ENCODE measurements at regions not wholly inside any gene's neighbourhood (a gene's known extent, or its start where the extent isn't known, plus 50 kb on each side); places are given as distances from the start of the nearest gene placed in this dataset.

DNA sequence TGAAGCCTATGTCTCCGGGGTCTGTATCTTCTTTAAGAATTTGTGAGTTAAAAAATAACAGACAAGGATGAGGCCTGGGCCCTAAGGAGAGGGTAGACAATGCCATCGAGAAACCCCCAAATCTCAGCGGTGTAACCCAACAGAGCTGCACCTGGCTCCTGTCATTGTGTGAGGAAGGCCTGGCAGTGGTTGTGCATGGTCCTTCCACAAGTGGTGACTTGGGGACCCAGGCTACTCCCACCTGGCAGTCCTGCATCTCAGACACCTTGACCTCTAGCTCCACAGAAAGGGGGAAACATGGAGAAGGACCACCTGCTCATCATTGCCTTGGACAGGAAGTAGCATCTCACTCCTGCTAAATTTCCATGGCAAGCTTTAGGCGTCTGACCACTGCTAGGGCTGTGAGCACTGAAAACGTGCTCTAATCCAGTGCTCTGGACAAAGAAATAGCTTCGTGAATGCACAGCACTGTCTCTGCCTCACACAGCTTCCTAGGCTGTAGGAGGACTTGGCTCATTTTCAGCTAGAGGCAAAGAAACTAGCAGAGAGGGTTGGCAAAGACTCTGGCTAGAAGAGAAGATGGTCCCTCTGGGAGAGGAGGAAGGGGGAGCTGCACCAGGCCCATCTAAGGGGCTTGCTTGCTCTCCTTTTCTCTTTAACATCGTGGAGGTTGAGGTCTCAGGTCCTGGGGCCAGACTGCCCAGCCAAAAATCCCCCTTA, 273.9 kb upstream of the ZMIZ1 start:
- Histone ChIP-seq H3K4me3 (no peak overlapping the region), H3K4me1 (no peaks in the 10 kb centered on the region), H3K36me3 (no peaks in the 10 kb centered on the region), H3K27ac (replicated peaks) (no peak overlapping the region), H3K27me3 (ENCODE audit: low read depth) (no peaks in the 10 kb centered on the region), H3K9me3 (replicated peaks) (peaks cover 9% of the 10 kb centered on the region)
- no peak for DNase-seq
- intact Hi-C loops (cut with micrococcal nuclease): no loop called here
- TF ChIP-seq, protein P1, sequence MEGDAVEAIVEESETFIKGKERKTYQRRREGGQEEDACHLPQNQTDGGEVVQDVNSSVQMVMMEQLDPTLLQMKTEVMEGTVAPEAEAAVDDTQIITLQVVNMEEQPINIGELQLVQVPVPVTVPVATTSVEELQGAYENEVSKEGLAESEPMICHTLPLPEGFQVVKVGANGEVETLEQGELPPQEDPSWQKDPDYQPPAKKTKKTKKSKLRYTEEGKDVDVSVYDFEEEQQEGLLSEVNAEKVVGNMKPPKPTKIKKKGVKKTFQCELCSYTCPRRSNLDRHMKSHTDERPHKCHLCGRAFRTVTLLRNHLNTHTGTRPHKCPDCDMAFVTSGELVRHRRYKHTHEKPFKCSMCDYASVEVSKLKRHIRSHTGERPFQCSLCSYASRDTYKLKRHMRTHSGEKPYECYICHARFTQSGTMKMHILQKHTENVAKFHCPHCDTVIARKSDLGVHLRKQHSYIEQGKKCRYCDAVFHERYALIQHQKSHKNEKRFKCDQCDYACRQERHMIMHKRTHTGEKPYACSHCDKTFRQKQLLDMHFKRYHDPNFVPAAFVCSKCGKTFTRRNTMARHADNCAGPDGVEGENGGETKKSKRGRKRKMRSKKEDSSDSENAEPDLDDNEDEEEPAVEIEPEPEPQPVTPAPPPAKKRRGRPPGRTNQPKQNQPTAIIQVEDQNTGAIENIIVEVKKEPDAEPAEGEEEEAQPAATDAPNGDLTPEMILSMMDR (IDR thresholded peaks at IDR 0.05; ENCODE audit: borderline replicate concordance): no peak

DNA sequence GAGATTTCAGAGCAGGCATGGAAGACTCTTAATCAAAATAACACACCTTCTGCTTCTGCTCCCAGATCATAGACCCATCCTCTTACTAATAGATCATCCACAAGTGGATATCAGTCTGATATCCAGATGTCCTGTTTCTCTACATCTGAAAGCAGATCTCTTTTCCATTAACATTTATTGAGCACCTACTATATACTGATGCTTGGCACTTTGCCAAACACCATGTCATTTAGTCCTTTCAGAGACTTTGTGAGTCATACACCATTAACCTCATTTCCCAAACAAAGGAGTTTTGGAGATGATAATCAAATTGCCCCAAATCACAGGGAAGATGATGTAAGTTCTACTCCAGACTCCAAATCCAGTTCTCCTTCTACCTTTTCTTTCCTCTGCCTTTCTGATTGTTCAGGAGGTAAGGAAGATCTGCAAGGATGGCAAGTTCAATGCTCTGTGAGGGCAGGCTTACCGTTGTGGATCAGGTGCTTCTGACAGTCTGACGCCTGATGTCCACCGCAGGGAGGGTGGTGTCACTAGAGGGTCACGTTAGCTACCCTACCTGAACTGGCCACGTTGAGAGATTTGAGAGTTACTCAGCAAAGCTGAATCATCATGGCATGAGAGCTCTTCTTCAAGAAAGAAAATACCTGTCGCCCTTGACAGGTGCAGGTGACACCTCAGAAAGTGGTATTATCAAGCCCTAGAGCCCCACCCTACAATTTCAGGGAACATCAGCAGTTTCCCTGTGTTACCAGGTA, 269.6 kb upstream of the ZMIZ1 start:
- intact Hi-C loops (cut with micrococcal nuclease): no loop called here
- Histone ChIP-seq H3K4me1 (peaks cover 28% of the 10 kb centered on the region), H3K27me3 (ENCODE audit: low read depth) (no peaks in the 10 kb centered on the region), H3K27ac (replicated peaks) (no peak overlapping the region), H3K9me3 (replicated peaks) (no peaks in the 10 kb centered on the region), H3K36me3 (no peaks in the 10 kb centered on the region), H3K4me3 (no peak overlapping the region)
- DNase-seq: no peak
- TF ChIP-seq, protein P1 (IDR thresholded peaks at IDR 0.05; ENCODE audit: borderline replicate concordance): no peak

DNA sequence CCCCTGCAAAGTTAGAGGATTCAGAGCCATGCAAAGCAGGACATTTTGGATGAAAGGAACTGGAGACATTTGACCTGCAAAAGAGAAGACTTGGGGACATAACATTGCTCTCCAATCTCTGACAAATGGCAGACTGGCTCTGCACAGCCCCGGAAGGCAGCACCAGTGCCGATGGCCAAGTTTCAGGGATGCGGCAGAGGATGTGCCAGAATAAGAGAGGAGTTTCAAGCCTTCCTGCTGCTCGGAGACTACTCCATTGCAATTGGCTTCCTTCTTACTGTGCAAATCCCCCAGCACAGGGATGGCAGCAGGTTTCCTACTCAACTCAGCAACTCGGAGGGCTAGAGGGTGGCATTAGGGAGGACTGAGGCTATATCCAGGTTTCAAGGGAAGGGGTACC, 268.8 kb upstream of the ZMIZ1 start:
- Histone ChIP-seq H3K27me3 (ENCODE audit: low read depth) (no peaks in the 10 kb centered on the region), H3K4me1 (peaks cover 37% of the 10 kb centered on the region), H3K9me3 (replicated peaks) (no peaks in the 10 kb centered on the region), H3K4me3 (no peak overlapping the region), H3K36me3 (no peaks in the 10 kb centered on the region), H3K27ac (replicated peaks) (no peak overlapping the region)
- DNase-seq: no peak
- TF ChIP-seq, protein P1 (IDR thresholded peaks at IDR 0.05; ENCODE audit: borderline replicate concordance): no peak
- intact Hi-C loops (cut with micrococcal nuclease): no loop called here

DNA sequence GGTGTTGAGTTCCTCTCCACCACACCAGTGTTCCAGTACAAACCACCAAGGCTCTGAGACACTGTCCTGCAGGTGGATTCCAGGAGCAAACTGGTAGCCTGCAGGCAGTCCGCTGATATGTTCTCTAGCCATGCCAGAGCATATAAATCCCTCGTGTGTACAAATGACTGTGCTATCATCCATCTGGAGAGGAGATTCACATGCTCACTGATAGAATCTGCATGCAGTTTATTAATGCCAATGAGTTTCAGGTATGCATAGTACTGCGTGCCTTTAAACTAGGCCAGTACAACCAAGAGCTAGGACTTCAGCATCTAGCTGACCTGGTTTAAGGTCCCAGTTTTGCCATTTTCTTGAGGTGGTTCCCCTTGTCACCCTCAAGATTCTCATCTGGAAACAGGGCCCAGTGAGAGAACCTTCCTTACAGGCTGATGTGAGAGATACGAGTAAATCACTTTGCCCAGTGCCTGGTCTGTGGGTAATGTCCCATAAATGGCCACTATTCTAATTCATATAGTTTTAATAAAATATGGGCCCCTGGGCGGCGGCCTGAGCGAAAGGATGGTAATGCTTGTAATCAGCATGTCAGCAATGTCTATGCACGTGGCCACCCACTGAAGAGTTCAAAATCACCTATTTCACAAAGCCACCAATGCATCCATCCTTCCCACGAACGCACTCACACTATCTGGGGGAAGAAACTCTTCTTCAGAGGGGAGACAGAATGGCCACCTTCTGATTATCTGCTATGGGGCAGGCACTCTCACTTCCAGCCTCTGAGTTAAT, 268.0 kb upstream of the ZMIZ1 start:
- Histone ChIP-seq H3K36me3 (no peaks in the 10 kb centered on the region), H3K27me3 (ENCODE audit: low read depth) (no peaks in the 10 kb centered on the region), H3K4me1 (peaks cover 44% of the 10 kb centered on the region), H3K9me3 (replicated peaks) (no peaks in the 10 kb centered on the region), H3K4me3 (no peak overlapping the region), H3K27ac (replicated peaks) (no peak overlapping the region)
- TF ChIP-seq, protein P1 (IDR thresholded peaks at IDR 0.05; ENCODE audit: borderline replicate concordance): no peak
- no peak for DNase-seq
- intact Hi-C loops (cut with micrococcal nuclease): no loop called here

DNA sequence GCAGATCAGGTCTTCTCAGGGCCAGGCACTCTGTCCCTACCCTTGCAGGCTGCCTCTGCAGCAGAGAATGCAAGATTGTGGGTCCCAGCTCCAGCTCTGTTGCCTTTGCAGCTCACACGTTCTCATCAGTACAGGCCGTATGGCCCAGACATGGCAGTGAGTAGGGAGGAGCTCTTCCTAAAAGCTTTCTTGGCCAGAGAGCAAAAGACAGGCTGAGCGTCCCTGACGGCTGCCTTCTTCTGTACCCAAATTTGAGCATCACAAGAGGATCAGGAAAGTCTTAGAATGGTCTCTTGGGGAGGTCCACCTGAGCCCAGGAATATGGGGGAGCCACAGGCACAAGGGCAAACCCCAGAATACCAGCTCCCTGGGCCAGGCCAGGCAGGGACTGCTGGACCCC, 266.3 kb upstream of the ZMIZ1 start:
- H3K9me3 ChIP-seq (replicated peaks): no peaks in the 10 kb centered on the region
- TF ChIP-seq, protein P1 (IDR thresholded peaks at IDR 0.05; ENCODE audit: borderline replicate concordance): no peak
- no peaks in the 10 kb centered on the region for H3K27me3 ChIP-seq (ENCODE audit: low read depth)
- H3K36me3 ChIP-seq: no peaks in the 10 kb centered on the region
- intact Hi-C loops (cut with micrococcal nuclease): no loop called here
- peaks cover 61% of the 10 kb centered on the region for H3K4me1 ChIP-seq
- H3K27ac ChIP-seq (replicated peaks): peak overlapping the region; percentile 93
- H3K4me3 ChIP-seq: no peak overlapping the region
- no peak for DNase-seq
